DND-41 (cell line): ENCODE measurements at regions not wholly inside any gene's neighbourhood (a gene's known extent, or its start where the extent isn't known, plus 50 kb on each side); places are given as distances from the start of the nearest gene placed in this dataset.

ENCODE experiments used
- ATAC-seq: fragments of 200-7000 bp; cut with Tn5 transposase; 3 replicates; pipeline ENCODE4 v1.9.1; 2021; ENCODE audit warnings: low read depth; ENCODE audit not compliant: insufficient read depth
- DNase-seq: peaks from one replicate; pipeline ENCODE4 v3.0.0-alpha.2; 2020
- H2AFZ ChIP-seq: 2 replicates; pipeline ENCODE4 v1.6.0; 2012; ENCODE audit warnings: low read depth, low read length
- H3K27ac ChIP-seq: 2 replicates; pipeline ENCODE4 v1.5.1; 2012; ENCODE audit warnings: low read length, inconsistent platforms
- H3K27me3 ChIP-seq: fragments of 200-600 bp; sonication (generic); 2 replicates; pipeline ENCODE4 v1.6.0; 2012; ENCODE audit warnings: low read length, mild to moderate bottlenecking, inconsistent platforms; ENCODE audit not compliant: insufficient read depth, poor library complexity
- H3K36me3 ChIP-seq: 2 replicates; pipeline ENCODE4 v1.5.1; 2012; ENCODE audit warnings: low read length, inconsistent platforms; ENCODE audit not compliant: insufficient read depth
- H3K4me1 ChIP-seq: 2 replicates; pipeline ENCODE4 v1.5.1; 2012; ENCODE audit warnings: mild to moderate bottlenecking, low read length; ENCODE audit not compliant: insufficient read depth
- H3K4me2 ChIP-seq: 2 replicates; pipeline ENCODE4 v1.6.0; 2012; ENCODE audit warnings: mild to moderate bottlenecking, moderate library complexity, low read length, inconsistent platforms; ENCODE audit not compliant: insufficient read depth
- H3K4me3 ChIP-seq, 2 experiments: fragments of 200-600 bp in 1 of 2; shearing (Covaris generic) in 1 of 2; 2 replicates each; pipeline ENCODE4 v1.5.1; 2012 to 2016; ENCODE audit warnings: inconsistent platforms in 2 of 2, low read length in 2 of 2, mild to moderate bottlenecking in 2 of 2, low read depth in 1 of 2, moderate library complexity in 1 of 2
- H3K79me2 ChIP-seq: 2 replicates; pipeline ENCODE4 v1.6.0; 2012; ENCODE audit warnings: low read length, inconsistent platforms; ENCODE audit not compliant: insufficient read depth
- H3K9ac ChIP-seq: 2 replicates; pipeline ENCODE4 v1.6.0; 2012; ENCODE audit warnings: low read depth, mild to moderate bottlenecking, inconsistent platforms, low read length, moderate library complexity
- H3K9me3 ChIP-seq: 2 replicates; pipeline ENCODE4 v1.5.1; 2012; ENCODE audit warnings: low read length, moderate library complexity, mild to moderate bottlenecking, inconsistent platforms; ENCODE audit not compliant: insufficient read depth, severe bottlenecking
- H4K20me1 ChIP-seq: 2 replicates; pipeline ENCODE4 v1.6.0; 2012; ENCODE audit warnings: low read length; ENCODE audit not compliant: insufficient read depth
- CTCF ChIP-seq: IDR thresholded peaks from 2 replicates; pipeline ENCODE4 v1.5.1; 2012; ENCODE audit warnings: borderline replicate concordance, low read length, moderate library complexity, mild to moderate bottlenecking; ENCODE audit not compliant: poor library complexity, severe bottlenecking; ENCODE audit errors: extremely low read depth
- EZH2 ChIP-seq: IDR thresholded peaks from 3 replicates; pipeline ENCODE4 v1.6.1; 2012; ENCODE audit warnings: borderline replicate concordance, low read depth, mild to moderate bottlenecking, moderate library complexity, low read length, inconsistent platforms; ENCODE audit not compliant: severe bottlenecking

GRCh38 chr10:78643513-78643912 is 425.3 kb upstream of the ZMIZ1 start:
- H3K9me3 ChIP-seq = no peaks in the 10 kb centered on the region
- H2AFZ ChIP-seq = no peak overlapping the region
- peaks cover 5% of the 10 kb centered on the region for H3K27me3 ChIP-seq
- no peak overlapping the region for H3K4me3 ChIP-seq
- no peak overlapping the region for H3K4me2 ChIP-seq
- no peak for DNase-seq
- no peak for TF ChIP-seq CTCF
- no peak for TF ChIP-seq EZH2
- no peak for ATAC-seq
- H3K4me1 ChIP-seq = no peaks in the 10 kb centered on the region
- H3K36me3 ChIP-seq = no peaks in the 10 kb centered on the region
- H3K9ac ChIP-seq = no peak overlapping the region
- H3K79me2 ChIP-seq = no peaks in the 10 kb centered on the region
- no peaks in the 10 kb centered on the region for H4K20me1 ChIP-seq
- H3K27ac ChIP-seq = no peak overlapping the region

- Histone ChIP-seq H3K79me2 (no peaks in the 10 kb centered on the region), H3K4me1 (no peaks in the 10 kb centered on the region), H3K27ac (no peak overlapping the region), H3K9me3 (no peaks in the 10 kb centered on the region), H3K36me3 (no peaks in the 10 kb centered on the region), H3K27me3 (peaks cover 5% of the 10 kb centered on the region), H4K20me1 (no peaks in the 10 kb centered on the region), H2AFZ (no peak overlapping the region), H3K4me3 (no peak overlapping the region), H3K4me2 (no peak overlapping the region), H3K9ac (no peak overlapping the region)
- no peak for ATAC-seq
- TF ChIP-seq CTCF (no peak), EZH2 (no peak)
- no peak for DNase-seq
Measured at GRCh38 chr10:78644550-78644949, 424.2 kb upstream of the ZMIZ1 start.

GRCh38 chr10:78645169-78645686 is 423.5 kb upstream of the ZMIZ1 start:
- no peak for DNase-seq
- no peak overlapping the region for H3K4me2 ChIP-seq
- H3K4me3 ChIP-seq = no peak overlapping the region
- ATAC-seq = no peak
- H3K9ac ChIP-seq = no peak overlapping the region
- peaks cover 5% of the 10 kb centered on the region for H3K27me3 ChIP-seq
- H3K4me1 ChIP-seq = no peaks in the 10 kb centered on the region
- TF ChIP-seq EZH2 (no peak), CTCF (no peak)
- H4K20me1 ChIP-seq = no peaks in the 10 kb centered on the region
- H3K27ac ChIP-seq = no peak overlapping the region
- no peak overlapping the region for H2AFZ ChIP-seq
- H3K79me2 ChIP-seq = no peaks in the 10 kb centered on the region
- H3K36me3 ChIP-seq = no peaks in the 10 kb centered on the region
- H3K9me3 ChIP-seq = no peaks in the 10 kb centered on the region

DNA sequence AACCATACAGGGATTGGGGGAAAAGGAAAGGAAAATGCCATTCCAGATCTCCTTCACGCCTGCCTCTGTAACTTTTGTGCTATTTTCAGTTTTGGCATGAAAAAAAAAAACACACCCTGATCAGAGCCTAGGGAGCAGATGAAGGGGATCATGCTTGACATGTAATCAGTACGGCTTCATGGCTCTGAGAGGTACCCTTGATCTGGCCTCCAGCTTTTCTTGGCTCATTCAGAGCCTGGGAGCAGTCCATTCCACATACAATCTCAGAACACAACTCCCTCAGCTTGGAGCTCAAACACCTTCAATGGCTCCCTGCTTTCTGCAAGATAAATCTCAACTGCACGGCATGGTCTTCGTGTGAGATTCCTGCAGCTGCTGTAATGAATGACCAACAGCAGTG is 422.8 kb upstream of the ZMIZ1 start:
- Histone ChIP-seq H3K4me2 (no peak overlapping the region), H3K36me3 (no peaks in the 10 kb centered on the region), H3K4me1 (no peaks in the 10 kb centered on the region), H3K4me3 (no peak overlapping the region), H3K27me3 (peaks cover 3% of the 10 kb centered on the region), H3K79me2 (no peaks in the 10 kb centered on the region), H3K9ac (no peak overlapping the region), H2AFZ (no peak overlapping the region), H3K27ac (no peak overlapping the region), H4K20me1 (no peaks in the 10 kb centered on the region), H3K9me3 (no peaks in the 10 kb centered on the region)
- TF ChIP-seq CTCF = no peak
- no peak for TF ChIP-seq EZH2
- ATAC-seq (no peak), DNase-seq (no peak)
